Adrenal gland (tissue), 9 donors: ENCODE measurements at regions not wholly inside any gene's neighbourhood (a gene's known extent, or its start where the extent isn't known, plus 50 kb on each side); places are given as distances from the start of the nearest gene placed in this dataset.

Experiments used
- DNase-seq, 7 donors: peaks; one replicate each; pipeline ENCODE4 v3.0.0-alpha.2; 2019 to 2020
- H3K27ac ChIP-seq, 5 donors: fragments of 200-600 bp; sonication (generic) in 4 of 5; 1 replicate in 3 of 5; 2 replicates in 2 of 5; pipeline versions ENCODE4 v1.5.1 to v1.8.0; 2016 to 2020; ENCODE audit warnings: mild to moderate bottlenecking in 1 of 5
- H3K27me3 ChIP-seq: fragments of 200-600 bp; 2 replicates; pipeline ENCODE4 v1.8.0; 2021
- H3K36me3 ChIP-seq, 2 donors: fragments of 200-600 bp; replicated peaks in 1 of 2; 1 replicate in 1 of 2; 2 replicates in 1 of 2; pipeline versions ENCODE4 v1.5.1 to v1.8.0; 2018 to 2022
- H3K4me1 ChIP-seq, 2 donors: fragments of 200-600 bp; replicated peaks in 1 of 2; 1 replicate in 1 of 2; 2 replicates in 1 of 2; pipeline versions ENCODE4 v1.5.1 to v1.8.0; 2018 to 2021
- H3K4me3 ChIP-seq, 4 donors: fragments of 200-600 bp; sonication (generic) in 3 of 4; one replicate each; pipeline ENCODE4 v1.5.1; 2016 to 2018
- H3K9me3 ChIP-seq, 3 donors: fragments of 200-600 bp; sonication (generic) in 1 of 3; replicated peaks in 1 of 3; 1 replicate in 2 of 3; 2 replicates in 1 of 3; pipeline versions ENCODE4 v1.5.1 to v1.8.0; 2016 to 2021
- POLR2A ChIP-seq, 2 donors: fragments of 450-650 bp; IDR thresholded peaks; one replicate each; pipeline ENCODE4 v1.6.1; 2017; ENCODE audit warnings: antibody characterized with exemption in 2 of 2, mild to moderate bottlenecking in 2 of 2, moderate library complexity in 1 of 2
- WGBS, 4 donors: extraction: QIAGEN DNeasy Blood & Tissue Kit in 2 of 4; methylation state at CpG; one replicate each; pipeline versions ENCODE4 v1.1.5 to v1.1.7; 2013 to 2017; 5-methylcytosine and 5-hydroxymethylcytosine counted together
- intact Hi-C, 2 donors: fragments of 100-400 bp; cut with DNase I; formaldehyde crosslinking; loops; one replicate each; pipeline versions ENCODE4 v1.14.1 to v1.15.0; 2022 to 2023
- TF ChIP-seq, protein P1 (sequence below), 6 experiments: fragments of 450-650 bp in 4 of 6; fragments of 200-600 bp in 2 of 6; sonication (generic) in 1 of 6; IDR thresholded peaks; 1 replicate in 5 of 6; 2 replicates in 1 of 6; pipeline versions ENCODE4 v1.5.1 to v1.8.0; 2016 to 2021; ENCODE audit warnings: antibody characterized with exemption in 6 of 6, mild to moderate bottlenecking in 2 of 6, moderate library complexity in 1 of 6
- donor health status: healthy with polysubstance abuse.
- donor health status: Bipolar disorder and iron deficiency.
- donor health status: DM: yes; HTN: yes; CAD: no.
- donor health status: DM: no; HTN: no; CAD: no.
- donor health status: DM: no; HTN: no; CAD: no.

GRCh38 chr9:22363421-22363887 is 83.2 kb upstream of the DMRTA1 start:
- no peak for DNase-seq
- Histone ChIP-seq H3K27ac (no peak overlapping the region), H3K27me3 (no peaks in the 10 kb centered on the region), H3K9me3 (no peaks in the 10 kb centered on the region), H3K4me1 (no peaks in the 10 kb centered on the region), H3K36me3 (no peaks in the 10 kb centered on the region), H3K4me3 (no peak overlapping the region)
- TF ChIP-seq POLR2A (IDR thresholded peaks at IDR 0.05): no peak
- TF ChIP-seq, protein P1, sequence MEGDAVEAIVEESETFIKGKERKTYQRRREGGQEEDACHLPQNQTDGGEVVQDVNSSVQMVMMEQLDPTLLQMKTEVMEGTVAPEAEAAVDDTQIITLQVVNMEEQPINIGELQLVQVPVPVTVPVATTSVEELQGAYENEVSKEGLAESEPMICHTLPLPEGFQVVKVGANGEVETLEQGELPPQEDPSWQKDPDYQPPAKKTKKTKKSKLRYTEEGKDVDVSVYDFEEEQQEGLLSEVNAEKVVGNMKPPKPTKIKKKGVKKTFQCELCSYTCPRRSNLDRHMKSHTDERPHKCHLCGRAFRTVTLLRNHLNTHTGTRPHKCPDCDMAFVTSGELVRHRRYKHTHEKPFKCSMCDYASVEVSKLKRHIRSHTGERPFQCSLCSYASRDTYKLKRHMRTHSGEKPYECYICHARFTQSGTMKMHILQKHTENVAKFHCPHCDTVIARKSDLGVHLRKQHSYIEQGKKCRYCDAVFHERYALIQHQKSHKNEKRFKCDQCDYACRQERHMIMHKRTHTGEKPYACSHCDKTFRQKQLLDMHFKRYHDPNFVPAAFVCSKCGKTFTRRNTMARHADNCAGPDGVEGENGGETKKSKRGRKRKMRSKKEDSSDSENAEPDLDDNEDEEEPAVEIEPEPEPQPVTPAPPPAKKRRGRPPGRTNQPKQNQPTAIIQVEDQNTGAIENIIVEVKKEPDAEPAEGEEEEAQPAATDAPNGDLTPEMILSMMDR (IDR thresholded peaks at IDR 0.05): no peak
- intact Hi-C loops: no loop called here
- 70 to 89% (median 87%) methylated on average over 4 to 31 of the region's 31 CpGs for WGBS, 4 donors

- Histone ChIP-seq H3K9me3 (no peaks in the 10 kb centered on the region), H3K4me1 (no peaks in the 10 kb centered on the region), H3K27me3 (no peaks in the 10 kb centered on the region), H3K4me3 (no peak overlapping the region), H3K27ac (no peak overlapping the region), H3K36me3 (no peaks in the 10 kb centered on the region)
- 64 to 74% (median 67%) methylated on average over 2 of the region's 2 CpGs for WGBS, 4 donors
- DNase-seq: no peak
- intact Hi-C loops: no loop called here
- TF ChIP-seq POLR2A (IDR thresholded peaks at IDR 0.05): no peak
- TF ChIP-seq, protein P1 (IDR thresholded peaks at IDR 0.05): no peak
Measured at GRCh38 chr9:22373636-22374035, 73.0 kb upstream of the DMRTA1 start.

DNA sequence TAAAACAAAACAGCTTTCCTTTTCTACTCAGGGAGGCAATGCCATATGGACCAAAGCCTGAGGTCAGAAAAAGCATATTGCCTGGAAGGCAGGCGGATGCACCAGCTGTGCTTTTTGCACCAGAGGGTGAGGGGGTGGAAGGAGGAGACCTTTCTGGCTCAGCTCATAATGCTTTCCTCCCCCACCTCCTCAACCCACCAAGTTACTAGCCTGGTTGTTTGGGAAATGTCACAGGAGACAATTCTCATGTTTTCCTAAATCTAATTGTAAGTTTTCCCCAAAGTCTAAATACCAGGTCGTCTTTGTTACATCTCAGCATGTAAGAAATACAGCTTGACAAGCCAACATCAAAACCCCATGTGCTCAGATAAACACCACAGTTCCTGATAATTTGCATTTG is 72.6 kb upstream of the DMRTA1 start:
- intact Hi-C loops: no loop called here
- no peak for TF ChIP-seq POLR2A (IDR thresholded peaks at IDR 0.05)
- TF ChIP-seq, protein P1 (IDR thresholded peaks at IDR 0.05): no peak
- Histone ChIP-seq H3K27ac (no peak overlapping the region), H3K36me3 (no peaks in the 10 kb centered on the region), H3K9me3 (no peaks in the 10 kb centered on the region), H3K4me3 (no peak overlapping the region), H3K4me1 (no peaks in the 10 kb centered on the region), H3K27me3 (no peaks in the 10 kb centered on the region)
- DNase-seq: no peak
- WGBS, 4 donors: 38 to 58% (median 40%) methylated on average over 2 of the region's 2 CpGs

- intact Hi-C loops: no loop called here
- H3K27ac ChIP-seq: no peak overlapping the region
- TF ChIP-seq, protein P1 (IDR thresholded peaks at IDR 0.05): no peak
- no peak for TF ChIP-seq POLR2A (IDR thresholded peaks at IDR 0.05)
- no peaks in the 10 kb centered on the region for H3K27me3 ChIP-seq
- 45 to 60% (median 51%) methylated on average over 5 of the region's 5 CpGs for WGBS, 4 donors
- no peak overlapping the region for H3K4me3 ChIP-seq
- no peaks in the 10 kb centered on the region for H3K4me1 ChIP-seq
- H3K36me3 ChIP-seq: no peaks in the 10 kb centered on the region
- DNase-seq: no peak
- H3K9me3 ChIP-seq: no peaks in the 10 kb centered on the region
Measured at GRCh38 chr9:22379272-22379671, 67.4 kb upstream of the DMRTA1 start.
